GM18873 (cell line): ENCODE measurements at regions not wholly inside any gene's neighbourhood (a gene's known extent, or its start where the extent isn't known, plus 50 kb on each side); places are given as distances from the start of the nearest gene placed in this dataset.
A peak's percentile ranks its signal among the peaks of the same experiment; 100 is the strongest.

Experiments
- ATAC-seq: cut with Tn5 transposase; IDR thresholded peaks from one replicate; pipeline ENCODE4 v1.9.1; 2021; ENCODE audit warnings: mild to moderate bottlenecking, moderate library complexity, moderate number of reproducible peaks; ENCODE audit not compliant: unreplicated experiment, low FRiP score

- no peak for ATAC-seq
Measured at GRCh38 chr4:74674750-74675149, 119.6 kb downstream of the BTC start.

- peak; percentile 66 for ATAC-seq
Measured at GRCh38 chr4:74675673-74676279, 118.5 kb downstream of the BTC start.

GRCh38 chr4:74682567-74683359 is 111.6 kb downstream of the BTC start:
- ATAC-seq, result no peak

GRCh38 chr4:74692972-74693371 is 101.4 kb downstream of the BTC start:
- ATAC-seq, result no peak
